Kidney (tissue), 13 donors: ENCODE measurements at regions not wholly inside any gene's neighbourhood (a gene's known extent, or its start where the extent isn't known, plus 50 kb on each side); places are given as distances from the start of the nearest gene placed in this dataset.
"Not testable (repeated sequence)": the region's sequence is repeated elsewhere in the genome, so short reads cannot be mapped to it uniquely, and the experiment has no call there.

Source experiments
- DNase-seq, 5 donors: peaks; one replicate each; pipeline ENCODE4 v3.0.0-alpha.2; 2013 to 2020
- FAIRE-seq: peaks from 2 replicates; lab custom pipeline; 2012; peaks lifted over from hg19 to GRCh38; lab: Jason Lieb, UNC
- H3K27ac ChIP-seq, 2 donors: one replicate each; pipeline ENCODE4 v1.7.0; 2013; ENCODE audit warnings: low read depth in 2 of 2, low read length in 2 of 2, inconsistent platforms in 1 of 2
- H3K27me3 ChIP-seq: one replicate; pipeline ENCODE4 v1.7.1; 2013; ENCODE audit warnings: low read length, inconsistent platforms; ENCODE audit not compliant: control insufficient read depth, insufficient read depth
- H3K36me3 ChIP-seq, 3 donors: one replicate each; pipeline versions ENCODE4 v1.7.0 to v1.7.1; 2013; ENCODE audit warnings: low read length in 3 of 3, control low read depth in 1 of 3, inconsistent platforms in 1 of 3; ENCODE audit not compliant: insufficient read depth in 3 of 3, control insufficient read depth in 2 of 3
- H3K4me1 ChIP-seq, 3 donors: one replicate each; pipeline versions ENCODE4 v1.7.0 to v1.7.1; 2013; ENCODE audit warnings: low read length in 3 of 3, inconsistent platforms in 1 of 3, low read depth in 1 of 3; ENCODE audit not compliant: control insufficient read depth in 2 of 3, insufficient read depth in 2 of 3
- H3K4me3 ChIP-seq, 3 donors: one replicate each; pipeline versions ENCODE4 v1.7.0 to v1.8.1; 2013; ENCODE audit warnings: low read length in 3 of 3, control low read depth in 1 of 3, inconsistent platforms in 1 of 3
- H3K9ac ChIP-seq, 3 donors: one replicate each; pipeline versions ENCODE4 v1.7.0 to v1.7.1; 2013; ENCODE audit warnings: low read length in 3 of 3, control low read depth in 1 of 3, inconsistent platforms in 1 of 3
- H3K9me3 ChIP-seq, 3 donors: one replicate each; pipeline versions ENCODE4 v1.7.0 to v1.7.1; 2013; ENCODE audit warnings: low read length in 3 of 3, control low read depth in 1 of 3, inconsistent platforms in 1 of 3; ENCODE audit not compliant: control insufficient read depth in 2 of 3, insufficient read depth in 1 of 3
- intact Hi-C: fragments of 100-400 bp; cut with DNase I; formaldehyde crosslinking; loops from one replicate; pipeline ENCODE4 v1.11.1; 2022
- TF ChIP-seq, protein P1 (sequence below): IDR thresholded peaks from 3 replicates; pipeline ENCODE4 v1.5.1; 2012; ENCODE audit warnings: mild to moderate bottlenecking, moderate library complexity, borderline replicate concordance; ENCODE audit not compliant: insufficient read depth; ENCODE audit errors: extremely low read depth
- donor health status: control.
- donor health status: control.
- donor health status: control.
- donor health status: control.
- donor health status: control.
- donor health status: DM: yes; HTN: yes; CAD: no.
- donor health status: Normal renal cell carcinoma (clear cell type).

DNA sequence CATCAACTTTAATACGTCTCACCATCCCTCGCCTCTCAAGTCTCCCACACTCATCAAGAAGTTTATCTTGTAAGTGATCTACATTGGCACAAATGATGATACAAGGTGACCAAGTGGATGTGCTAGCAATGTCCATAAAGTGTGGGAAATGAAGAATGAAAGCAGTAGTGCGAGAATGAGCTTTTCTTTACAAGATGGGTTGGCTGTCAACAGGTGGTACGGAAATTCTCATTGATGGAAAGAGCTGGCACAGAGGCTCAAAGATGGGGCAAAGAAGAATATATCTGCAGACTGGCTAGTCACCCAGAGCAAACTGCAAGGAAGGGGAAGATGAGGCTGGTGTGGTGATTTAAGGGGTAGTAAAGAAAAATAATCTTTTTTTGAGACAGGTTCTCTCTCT is 640.8 kb downstream of the MAT2B start:
- intact Hi-C loops, result no loop called here
- Histone ChIP-seq H3K36me3 (no peaks in the 10 kb centered on the region), H3K9ac (no peak overlapping the region), H3K9me3 (no peaks in the 10 kb centered on the region), H3K27me3 (no peaks in the 10 kb centered on the region), H3K4me3 (no peak overlapping the region), H3K27ac (no peak overlapping the region), H3K4me1 (no peaks in the 10 kb centered on the region)
- DNase-seq, result no peak
- TF ChIP-seq, protein P1, sequence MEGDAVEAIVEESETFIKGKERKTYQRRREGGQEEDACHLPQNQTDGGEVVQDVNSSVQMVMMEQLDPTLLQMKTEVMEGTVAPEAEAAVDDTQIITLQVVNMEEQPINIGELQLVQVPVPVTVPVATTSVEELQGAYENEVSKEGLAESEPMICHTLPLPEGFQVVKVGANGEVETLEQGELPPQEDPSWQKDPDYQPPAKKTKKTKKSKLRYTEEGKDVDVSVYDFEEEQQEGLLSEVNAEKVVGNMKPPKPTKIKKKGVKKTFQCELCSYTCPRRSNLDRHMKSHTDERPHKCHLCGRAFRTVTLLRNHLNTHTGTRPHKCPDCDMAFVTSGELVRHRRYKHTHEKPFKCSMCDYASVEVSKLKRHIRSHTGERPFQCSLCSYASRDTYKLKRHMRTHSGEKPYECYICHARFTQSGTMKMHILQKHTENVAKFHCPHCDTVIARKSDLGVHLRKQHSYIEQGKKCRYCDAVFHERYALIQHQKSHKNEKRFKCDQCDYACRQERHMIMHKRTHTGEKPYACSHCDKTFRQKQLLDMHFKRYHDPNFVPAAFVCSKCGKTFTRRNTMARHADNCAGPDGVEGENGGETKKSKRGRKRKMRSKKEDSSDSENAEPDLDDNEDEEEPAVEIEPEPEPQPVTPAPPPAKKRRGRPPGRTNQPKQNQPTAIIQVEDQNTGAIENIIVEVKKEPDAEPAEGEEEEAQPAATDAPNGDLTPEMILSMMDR, result no peak
- no peak for FAIRE-seq

DNA sequence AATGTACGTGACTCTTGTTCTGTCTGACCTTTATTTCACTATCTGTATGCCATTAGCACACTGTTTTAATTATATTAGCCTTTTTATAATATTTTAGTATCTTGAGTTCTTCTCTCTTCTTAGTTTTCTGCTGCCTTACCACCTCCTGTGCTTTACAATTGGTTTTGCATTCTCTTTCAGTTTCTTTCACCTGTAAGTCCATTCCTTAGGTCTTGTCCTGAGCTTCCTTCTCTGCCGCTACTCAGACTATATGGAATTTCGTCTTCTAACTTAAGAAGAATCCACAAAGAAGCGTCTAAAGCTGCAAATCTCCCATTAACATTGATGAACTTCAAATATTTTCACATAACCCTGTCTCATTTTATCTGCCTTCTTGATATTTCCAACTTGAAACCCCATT is 642.9 kb downstream of the MAT2B start:
- Histone ChIP-seq H3K36me3 (no peaks in the 10 kb centered on the region), H3K9me3 (no peaks in the 10 kb centered on the region), H3K27ac (no peak overlapping the region), H3K9ac (no peak overlapping the region), H3K27me3 (no peaks in the 10 kb centered on the region), H3K4me1 (no peaks in the 10 kb centered on the region), H3K4me3 (no peak overlapping the region)
- intact Hi-C loops, result no loop called here
- no peak for FAIRE-seq
- TF ChIP-seq, protein P1, result no peak
- DNase-seq, result no peak

DNA sequence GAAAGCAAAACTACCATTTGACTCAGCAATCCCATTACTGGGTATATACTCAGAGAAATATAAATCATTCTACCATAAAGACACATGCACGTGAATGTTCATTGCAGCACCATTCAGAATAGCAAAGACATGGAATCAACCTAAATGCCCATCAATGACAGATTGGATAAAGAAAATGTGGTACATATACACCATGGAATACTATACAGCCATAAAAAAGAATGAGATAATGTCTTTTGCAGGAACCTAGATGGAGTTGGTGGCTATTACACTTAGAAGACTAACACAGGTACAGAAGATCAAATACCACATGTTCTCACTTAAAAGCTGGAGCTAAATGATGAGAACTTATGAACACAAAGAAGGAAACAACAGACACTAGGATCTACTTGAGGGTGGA is 647.1 kb downstream of the MAT2B start:
- DNase-seq, intact Hi-C loops, H3K4me3 ChIP-seq, H3K9ac ChIP-seq, H3K27me3 ChIP-seq, FAIRE-seq, H3K4me1 ChIP-seq, H3K27ac ChIP-seq, H3K36me3 ChIP-seq, H3K9me3 ChIP-seq: not testable (repeated sequence)

DNA sequence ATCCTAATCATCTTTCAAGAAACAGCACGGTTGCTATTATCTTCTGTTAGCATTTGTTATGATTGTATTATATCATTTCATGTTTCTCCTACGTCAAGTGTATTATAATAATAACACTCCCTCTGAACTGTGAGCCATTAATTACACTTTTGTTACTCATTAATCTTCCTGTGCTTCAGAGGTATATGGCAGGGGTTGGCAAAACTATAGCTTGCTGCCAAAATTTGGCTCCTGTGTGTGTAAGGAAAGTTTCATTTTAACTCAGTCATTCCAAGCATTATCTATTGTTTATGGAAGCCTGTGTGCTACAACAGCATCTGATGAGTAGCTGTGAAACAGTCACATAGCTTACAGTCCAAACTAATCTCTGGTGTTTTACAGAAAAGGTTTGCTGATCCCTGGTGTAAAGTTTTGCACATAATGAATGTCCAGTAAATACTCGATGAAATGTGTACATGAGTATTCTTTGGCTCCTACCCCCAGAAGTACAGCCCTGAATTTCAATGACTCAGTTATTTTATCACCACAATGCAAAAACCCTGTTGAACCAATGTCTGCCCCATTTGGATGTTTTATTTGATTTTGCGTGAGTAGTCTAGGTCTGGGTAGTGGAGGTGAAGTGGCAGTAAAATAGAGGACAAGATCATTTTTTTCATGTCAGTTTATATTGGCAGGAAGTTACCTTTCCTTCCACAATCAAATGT is 648.2 kb downstream of the MAT2B start:
- no peaks in the 10 kb centered on the region for H3K4me1 ChIP-seq
- H3K36me3 ChIP-seq, result no peaks in the 10 kb centered on the region
- H3K9ac ChIP-seq, result no peak overlapping the region
- H3K27ac ChIP-seq, result no peak overlapping the region
- intact Hi-C loops, result no loop called here
- H3K9me3 ChIP-seq, result no peaks in the 10 kb centered on the region
- TF ChIP-seq, protein P1, result no peak
- no peak for FAIRE-seq
- no peaks in the 10 kb centered on the region for H3K27me3 ChIP-seq
- no peak for DNase-seq
- H3K4me3 ChIP-seq, result no peak overlapping the region
